ENCODE measurements at regions not wholly inside any gene's neighbourhood (a gene's known extent, or its start where the extent isn't known, plus 50 kb on each side); places are given as distances from the start of the nearest gene placed in this dataset.

GRCh38 chr10:128697437-128697836 lies 571.2 kb upstream of the MKI67 start:
- TF ChIP-seq CTCF (conservative IDR thresholded peaks at IDR 0.05; ENCODE audit: low read depth, low read length): no peak
- no peak for TF ChIP-seq EZH2 (IDR thresholded peaks at IDR 0.05; ENCODE audit: low read length, unreplicated experiment)
- no peak for TF ChIP-seq EZH2phosphoT487 (IDR thresholded peaks at IDR 0.05; ENCODE audit: borderline replicate concordance, low read length)

Data from PC-3 (cell line).